GM12878 (cell line): ENCODE measurements at regions not wholly inside any gene's neighbourhood (a gene's known extent, or its start where the extent isn't known, plus 50 kb on each side); places are given as distances from the start of the nearest gene placed in this dataset.

Experiments used
- ATAC-seq: fragments of 200-7000 bp; cut with Tn5 transposase; 3 replicates; pipeline ENCODE4 v1.9.1; 2020; ENCODE audit warnings: mild to moderate bottlenecking, moderate library complexity
- BruUV-seq: library from RNA; stranded (reverse); fragments of 400-500 nt; replicated peaks from 2 replicates; lab custom pipeline; 2021; lab: Mats Ljungman, UMichigan
- CTCF ChIA-PET: fragments of 300-600 bp; sonication (Branson Sonifier 250); formaldehyde crosslinking; extraction: SDS; loops from one replicate; lab custom pipeline; 2021; ENCODE audit warnings: inconsistent platforms; lab: Yijun Ruan, JAX
- POLR2A ChIA-PET: fragments of 350-600 bp; formaldehyde crosslinking; extraction: SDS; loops from one replicate; lab custom pipeline; 2021; ENCODE audit warnings: inconsistent platforms; lab: Charles Lee
- RAD21 ChIA-PET: fragments of 300-600 bp; sonication (Branson Sonifier 250); formaldehyde crosslinking; loops from one replicate; lab custom pipeline; 2023; ENCODE audit warnings: antibody characterized with exemption; ENCODE audit not compliant: unreplicated experiment; lab: Charles Lee
- SMC1A ChIA-PET: fragments of 300-600 bp; sonication (Branson Sonifier 250); formaldehyde crosslinking; loops from one replicate; lab custom pipeline; 2023; ENCODE audit not compliant: unreplicated experiment, uncharacterized antibody; lab: Charles Lee
- DNase-seq: peaks from one replicate; pipeline ENCODE4 v3.0.0-alpha.2; 2011; ENCODE audit warnings: low read depth, low spot score
- FAIRE-seq: peaks from 3 replicates; lab custom pipeline; 2011; peaks lifted over from hg19 to GRCh38; lab: Jason Lieb, UNC
- H2AFZ ChIP-seq: 2 replicates; pipeline ENCODE4 v1.6.0; 2011; ENCODE audit warnings: low read depth, low read length, control low read depth; ENCODE audit not compliant: control insufficient read depth
- H3K27ac ChIP-seq: 2 replicates; pipeline ENCODE4 v1.5.1; 2011; ENCODE audit warnings: control low read depth; ENCODE audit not compliant: control insufficient read depth, insufficient read depth
- H3K27me3 ChIP-seq, 2 experiments: replicated peaks in 1 of 2; 2 replicates each; pipeline versions ENCODE4 v1.6.0 to v1.6.1; 2011; ENCODE audit warnings: low read length in 1 of 2; ENCODE audit not compliant: control insufficient read depth in 2 of 2, insufficient read depth in 2 of 2
- H3K36me3 ChIP-seq, 2 experiments: 2 replicates each; pipeline ENCODE4 v1.5.1; 2011; ENCODE audit warnings: low read length in 1 of 2; ENCODE audit not compliant: control insufficient read depth in 2 of 2, insufficient read depth in 2 of 2
- H3K4me1 ChIP-seq: 2 replicates; pipeline ENCODE4 v1.6.1; 2011; ENCODE audit warnings: mild to moderate bottlenecking, low read length, moderate library complexity, mixed read lengths; ENCODE audit not compliant: control insufficient read depth, insufficient read depth
- H3K4me2 ChIP-seq: 2 replicates; pipeline ENCODE4 v1.6.0; 2011; ENCODE audit warnings: control low read depth; ENCODE audit not compliant: control insufficient read depth, insufficient read depth
- H3K4me3 ChIP-seq: fragments of 200-600 bp; sonication (generic); 2 replicates; pipeline ENCODE4 v1.5.1; 2016
- H3K79me2 ChIP-seq: 2 replicates; pipeline ENCODE4 v1.6.0; 2011; ENCODE audit warnings: low read length; ENCODE audit not compliant: control insufficient read depth, insufficient read depth
- H3K9ac ChIP-seq: 2 replicates; pipeline ENCODE4 v1.8.0; 2011; ENCODE audit warnings: low read length, control low read depth, mixed read lengths; ENCODE audit not compliant: control insufficient read depth, insufficient read depth
- H3K9me3 ChIP-seq: replicated peaks from 3 replicates; pipeline ENCODE4 v1.5.1; 2011; ENCODE audit warnings: mild to moderate bottlenecking, low read length; ENCODE audit not compliant: control insufficient read depth, insufficient read depth
- H4K20me1 ChIP-seq: 2 replicates; pipeline ENCODE4 v1.6.0; 2011; ENCODE audit not compliant: control insufficient read depth, insufficient read depth
- BACH1 ChIP-seq: fragments of 450-650 bp; IDR thresholded peaks from 2 replicates; pipeline ENCODE4 v1.6.1; 2017; ENCODE audit warnings: mild to moderate bottlenecking, borderline replicate concordance
- FOS ChIP-seq: IDR thresholded peaks from 3 replicates; pipeline ENCODE4 v1.6.1; 2011; ENCODE audit warnings: borderline replicate concordance; ENCODE audit not compliant: insufficient read length; ENCODE audit errors: extremely low read depth
- GABPA ChIP-seq: IDR thresholded peaks from 2 replicates; pipeline ENCODE4 v1.6.1; 2014; ENCODE audit warnings: antibody characterized with exemption, low read depth, mild to moderate bottlenecking, inconsistent platforms
- GATAD2B ChIP-seq: fragments of 450-650 bp; conservative IDR thresholded peaks from 2 replicates; pipeline ENCODE4 v1.6.1; 2017; ENCODE audit warnings: low read depth, mild to moderate bottlenecking, moderate library complexity
- HDAC2 ChIP-seq: fragments of 200-600 bp; sonication (generic); IDR thresholded peaks from 2 replicates; pipeline ENCODE4 v1.6.1; 2017
- KAT2A ChIP-seq: conservative IDR thresholded peaks from 2 replicates; pipeline ENCODE4 v1.6.1; 2011; ENCODE audit warnings: low read depth, low read length; ENCODE audit not compliant: control insufficient read depth
- NBN ChIP-seq: fragments of 450-650 bp; IDR thresholded peaks from 2 replicates; pipeline ENCODE4 v1.6.1; 2016
- NFIC ChIP-seq: IDR thresholded peaks from 2 replicates; pipeline ENCODE4 v1.6.1; 2012; ENCODE audit warnings: low read depth, mild to moderate bottlenecking, inconsistent platforms, low read length, moderate library complexity
- NR2C2 ChIP-seq: IDR thresholded peaks from 2 replicates; pipeline ENCODE4 v1.6.1; 2011; ENCODE audit warnings: borderline replicate concordance, low read depth; ENCODE audit not compliant: control insufficient read depth, insufficient read length
- SPI1 ChIP-seq: IDR thresholded peaks from 2 replicates; pipeline ENCODE4 v1.6.1; 2011; ENCODE audit warnings: low read depth, mild to moderate bottlenecking, low read length, moderate library complexity, borderline replicate concordance; ENCODE audit not compliant: insufficient read depth
- WGBS: methylation state at CpG from one replicate; pipeline ENCODE4 v1.1.6; 2016; ENCODE audit warnings: low lambda C conversion rate; ENCODE audit not compliant: insufficient replicate concordance, insufficient coverage; ENCODE audit errors: missing lambda C conversion rate; 5-methylcytosine and 5-hydroxymethylcytosine counted together
- in situ Hi-C: fragments of 300-500 bp; cut with MboI; formaldehyde crosslinking; loops from 9 replicates; pipeline ENCODE4 v1.14.3; 2018; ENCODE audit warnings: mixed read lengths
- intact Hi-C: fragments of 100-400 bp; cut with micrococcal nuclease; formaldehyde crosslinking; loops from one replicate; pipeline ENCODE4 v1.14.2; 2022; ENCODE audit not compliant: unreplicated experiment
- TF ChIP-seq, protein P1 (sequence below): IDR thresholded peaks from 2 replicates; pipeline ENCODE4 v1.6.1; 2012; ENCODE audit warnings: mild to moderate bottlenecking, low read depth, low read length
- TF ChIP-seq, protein P2 (sequence below): IDR thresholded peaks from 2 replicates; pipeline ENCODE4 v1.6.1; 2011; ENCODE audit warnings: borderline replicate concordance, low read depth, mild to moderate bottlenecking, moderate library complexity, mixed read lengths, low read length; ENCODE audit not compliant: insufficient read depth; ENCODE audit errors: extremely low read length
- TF ChIP-seq, protein P3 (sequence below): fragments of 450-650 bp; IDR thresholded peaks from 2 replicates; pipeline ENCODE4 v1.6.1; 2014; ENCODE audit warnings: mild to moderate bottlenecking

DNA sequence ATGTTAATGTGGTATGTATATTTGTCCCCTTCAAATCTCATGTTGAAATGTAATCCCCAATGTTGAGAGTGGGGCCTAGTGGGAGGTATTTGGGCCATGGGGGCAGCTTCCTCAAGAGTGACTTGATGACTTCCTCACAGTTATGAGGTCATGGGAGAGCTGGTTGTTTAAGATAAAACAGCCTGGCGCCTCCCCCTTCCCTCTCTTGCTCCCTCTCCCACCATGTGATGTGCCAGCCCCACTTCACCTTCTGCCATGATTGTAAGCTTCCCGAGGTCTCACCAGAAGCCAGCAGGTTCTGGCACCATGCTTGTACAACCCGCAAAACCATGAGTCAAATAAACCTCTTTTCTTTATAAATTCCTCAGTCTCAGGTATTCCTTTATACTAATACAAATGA is 258.3 kb upstream of the POU3F3 start:
- no TSS peak for BruUV-seq
- TF ChIP-seq NBN: no peak
- no peak for TF ChIP-seq BACH1
- TF ChIP-seq GABPA: no peak
- TF ChIP-seq GATAD2B: no peak
- TF ChIP-seq SPI1: no peak
- TF ChIP-seq, protein P1, sequence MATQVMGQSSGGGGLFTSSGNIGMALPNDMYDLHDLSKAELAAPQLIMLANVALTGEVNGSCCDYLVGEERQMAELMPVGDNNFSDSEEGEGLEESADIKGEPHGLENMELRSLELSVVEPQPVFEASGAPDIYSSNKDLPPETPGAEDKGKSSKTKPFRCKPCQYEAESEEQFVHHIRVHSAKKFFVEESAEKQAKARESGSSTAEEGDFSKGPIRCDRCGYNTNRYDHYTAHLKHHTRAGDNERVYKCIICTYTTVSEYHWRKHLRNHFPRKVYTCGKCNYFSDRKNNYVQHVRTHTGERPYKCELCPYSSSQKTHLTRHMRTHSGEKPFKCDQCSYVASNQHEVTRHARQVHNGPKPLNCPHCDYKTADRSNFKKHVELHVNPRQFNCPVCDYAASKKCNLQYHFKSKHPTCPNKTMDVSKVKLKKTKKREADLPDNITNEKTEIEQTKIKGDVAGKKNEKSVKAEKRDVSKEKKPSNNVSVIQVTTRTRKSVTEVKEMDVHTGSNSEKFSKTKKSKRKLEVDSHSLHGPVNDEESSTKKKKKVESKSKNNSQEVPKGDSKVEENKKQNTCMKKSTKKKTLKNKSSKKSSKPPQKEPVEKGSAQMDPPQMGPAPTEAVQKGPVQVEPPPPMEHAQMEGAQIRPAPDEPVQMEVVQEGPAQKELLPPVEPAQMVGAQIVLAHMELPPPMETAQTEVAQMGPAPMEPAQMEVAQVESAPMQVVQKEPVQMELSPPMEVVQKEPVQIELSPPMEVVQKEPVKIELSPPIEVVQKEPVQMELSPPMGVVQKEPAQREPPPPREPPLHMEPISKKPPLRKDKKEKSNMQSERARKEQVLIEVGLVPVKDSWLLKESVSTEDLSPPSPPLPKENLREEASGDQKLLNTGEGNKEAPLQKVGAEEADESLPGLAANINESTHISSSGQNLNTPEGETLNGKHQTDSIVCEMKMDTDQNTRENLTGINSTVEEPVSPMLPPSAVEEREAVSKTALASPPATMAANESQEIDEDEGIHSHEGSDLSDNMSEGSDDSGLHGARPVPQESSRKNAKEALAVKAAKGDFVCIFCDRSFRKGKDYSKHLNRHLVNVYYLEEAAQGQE: no peak
- no peak for TF ChIP-seq KAT2A
- TF ChIP-seq, protein P2, sequence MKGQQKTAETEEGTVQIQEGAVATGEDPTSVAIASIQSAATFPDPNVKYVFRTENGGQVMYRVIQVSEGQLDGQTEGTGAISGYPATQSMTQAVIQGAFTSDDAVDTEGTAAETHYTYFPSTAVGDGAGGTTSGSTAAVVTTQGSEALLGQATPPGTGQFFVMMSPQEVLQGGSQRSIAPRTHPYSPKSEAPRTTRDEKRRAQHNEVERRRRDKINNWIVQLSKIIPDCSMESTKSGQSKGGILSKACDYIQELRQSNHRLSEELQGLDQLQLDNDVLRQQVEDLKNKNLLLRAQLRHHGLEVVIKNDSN: no peak
- no peak for TF ChIP-seq FOS
- no peak for TF ChIP-seq NR2C2
- TF ChIP-seq, protein P3, sequence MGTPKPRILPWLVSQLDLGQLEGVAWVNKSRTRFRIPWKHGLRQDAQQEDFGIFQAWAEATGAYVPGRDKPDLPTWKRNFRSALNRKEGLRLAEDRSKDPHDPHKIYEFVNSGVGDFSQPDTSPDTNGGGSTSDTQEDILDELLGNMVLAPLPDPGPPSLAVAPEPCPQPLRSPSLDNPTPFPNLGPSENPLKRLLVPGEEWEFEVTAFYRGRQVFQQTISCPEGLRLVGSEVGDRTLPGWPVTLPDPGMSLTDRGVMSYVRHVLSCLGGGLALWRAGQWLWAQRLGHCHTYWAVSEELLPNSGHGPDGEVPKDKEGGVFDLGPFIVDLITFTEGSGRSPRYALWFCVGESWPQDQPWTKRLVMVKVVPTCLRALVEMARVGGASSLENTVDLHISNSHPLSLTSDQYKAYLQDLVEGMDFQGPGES: no peak
- TF ChIP-seq NFIC: no peak
- TF ChIP-seq HDAC2: no peak
- WGBS: 22% methylated on average over 3 of the region's 3 CpGs
- RAD21 ChIA-PET: no interaction called here
- POLR2A ChIA-PET: no interaction called here
- H3K27me3 ChIP-seq: no peaks in the 10 kb centered on the region
- no peak overlapping the region for H3K4me3 ChIP-seq
- SMC1A ChIA-PET: no interaction called here
- no peak overlapping the region for H3K9ac ChIP-seq
- no peak overlapping the region for H3K4me2 ChIP-seq
- CTCF ChIA-PET: no interaction called here
- H3K36me3 ChIP-seq: no peaks in the 10 kb centered on the region
- no peak overlapping the region for H2AFZ ChIP-seq
- H4K20me1 ChIP-seq: no peaks in the 10 kb centered on the region
- in situ Hi-C loops: no loop called here
- H3K4me1 ChIP-seq: no peaks in the 10 kb centered on the region
- no peaks in the 10 kb centered on the region for H3K9me3 ChIP-seq
- no peak overlapping the region for H3K27ac ChIP-seq
- ATAC-seq (no peak), FAIRE-seq (no peak), DNase-seq (no peak)
- H3K79me2 ChIP-seq: no peaks in the 10 kb centered on the region
- intact Hi-C loops: no loop called here
